Activated CD8-positive, alpha-beta memory T cell treated with anti-CD3 and anti-CD28 coated beads, Interleukin-2, amount 50 U/mL, for 24 hours (primary cell): ENCODE measurements at regions not wholly inside any gene's neighbourhood (a gene's known extent, or its start where the extent isn't known, plus 50 kb on each side); places are given as distances from the start of the nearest gene placed in this dataset.
"Not testable (repeated sequence)": the region's sequence is repeated elsewhere in the genome, so short reads cannot be mapped to it uniquely, and the experiment has no call there.

Experiments used
- DNase-seq: peaks from one replicate; pipeline ENCODE4 v3.0.0-alpha.2; 2020; ENCODE audit errors: extremely low read depth

DNA sequence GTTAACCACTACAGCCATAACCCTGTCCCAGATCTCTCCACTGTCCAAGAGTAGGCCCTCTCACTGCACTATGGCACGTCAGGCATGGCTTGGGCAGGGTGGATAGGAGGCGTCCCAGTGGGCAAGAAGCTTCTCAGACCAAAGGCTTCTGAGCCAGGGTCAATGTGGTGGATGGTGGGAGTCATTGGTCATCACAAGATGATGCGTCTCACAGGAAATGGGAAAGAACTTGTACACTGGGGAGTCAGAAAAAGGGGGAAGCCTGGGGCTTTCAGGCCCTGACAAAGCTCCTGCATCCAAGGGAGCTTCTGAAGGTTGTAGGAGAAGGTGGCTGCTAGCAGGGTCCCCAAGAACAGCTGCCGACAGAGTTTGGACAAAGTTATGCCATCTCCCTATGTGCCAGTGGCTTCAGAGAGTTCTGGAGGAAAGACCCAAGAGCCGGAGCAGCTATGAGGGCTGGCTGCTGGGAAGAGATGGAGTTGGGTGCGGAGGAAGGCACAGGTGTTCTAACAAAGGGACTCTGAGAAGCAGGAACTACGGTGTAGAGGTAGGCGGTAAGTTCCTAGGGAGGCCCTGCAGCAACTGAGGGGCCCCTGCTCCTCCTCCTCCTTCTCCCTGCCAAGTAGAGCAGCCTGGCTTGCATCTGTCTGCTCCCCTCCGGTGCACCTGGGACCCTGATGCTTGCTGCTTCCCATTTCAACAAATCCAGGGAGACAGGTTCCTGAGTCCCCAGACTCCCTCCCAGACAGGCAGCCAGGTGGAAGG lies 81.1 kb downstream of the ARL6IP4 start:
- no peak for DNase-seq

DNA sequence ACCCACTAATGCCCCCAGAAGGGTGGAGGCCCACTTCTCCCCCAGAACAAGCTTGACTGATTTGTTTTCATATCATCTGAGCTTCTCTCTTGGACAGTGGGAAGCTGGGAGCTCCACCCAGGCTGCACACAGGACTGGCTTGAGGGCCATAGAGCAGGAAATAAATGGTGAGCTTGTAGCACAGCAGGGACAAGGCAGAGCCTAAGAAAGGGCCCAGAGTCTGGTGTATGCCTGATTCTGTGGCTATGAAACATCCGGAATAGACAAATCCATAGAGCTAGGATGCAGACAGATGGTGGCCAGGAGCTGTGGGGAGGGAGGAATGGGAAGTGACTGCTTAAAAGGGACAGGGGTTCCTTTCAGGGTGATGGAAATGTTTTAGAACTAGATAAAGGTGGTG lies 79.0 kb downstream of the ARL6IP4 start:
- no peak for DNase-seq

DNA sequence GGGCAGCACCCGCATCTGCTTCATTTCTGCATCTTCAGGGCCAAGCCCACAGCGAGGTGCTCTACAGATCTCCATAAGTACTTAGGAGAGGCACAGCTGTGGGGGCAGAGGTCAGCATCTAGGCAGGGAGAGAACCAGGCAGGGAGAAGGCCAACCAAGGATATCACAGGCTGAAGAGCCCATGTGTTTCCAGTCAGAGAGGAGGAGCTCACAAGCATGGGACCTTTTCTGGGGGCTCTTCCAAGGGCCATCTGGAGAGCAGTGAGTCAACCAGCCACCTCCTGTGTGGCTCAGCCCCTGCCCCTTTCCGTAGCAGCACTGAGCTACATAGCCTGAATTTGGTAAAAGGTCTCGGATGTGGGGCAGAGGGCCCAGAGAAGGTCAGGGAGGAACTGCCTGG lies 78.5 kb downstream of the ARL6IP4 start:
- DNase-seq = no peak

DNA sequence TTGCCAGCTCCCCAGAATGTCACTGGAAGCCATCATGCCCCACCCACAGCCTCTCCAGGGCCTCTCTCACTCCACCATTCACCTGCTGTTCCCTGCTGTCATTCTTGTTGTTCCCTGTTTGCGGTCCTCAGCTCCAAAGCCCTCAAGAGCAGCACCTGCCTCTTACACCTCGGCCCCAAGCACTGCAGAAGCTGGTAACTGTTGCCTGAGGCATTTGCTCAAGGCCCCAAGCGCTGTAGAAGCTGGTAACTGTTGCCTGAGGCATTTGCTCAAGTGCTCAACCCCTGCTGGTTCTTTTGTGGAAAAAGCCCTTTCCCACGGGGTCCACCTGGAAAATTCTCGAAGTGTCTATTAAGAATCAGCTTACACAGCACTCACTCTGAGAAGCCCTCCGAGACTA lies 78.0 kb downstream of the ARL6IP4 start:
- DNase-seq = no peak

DNA sequence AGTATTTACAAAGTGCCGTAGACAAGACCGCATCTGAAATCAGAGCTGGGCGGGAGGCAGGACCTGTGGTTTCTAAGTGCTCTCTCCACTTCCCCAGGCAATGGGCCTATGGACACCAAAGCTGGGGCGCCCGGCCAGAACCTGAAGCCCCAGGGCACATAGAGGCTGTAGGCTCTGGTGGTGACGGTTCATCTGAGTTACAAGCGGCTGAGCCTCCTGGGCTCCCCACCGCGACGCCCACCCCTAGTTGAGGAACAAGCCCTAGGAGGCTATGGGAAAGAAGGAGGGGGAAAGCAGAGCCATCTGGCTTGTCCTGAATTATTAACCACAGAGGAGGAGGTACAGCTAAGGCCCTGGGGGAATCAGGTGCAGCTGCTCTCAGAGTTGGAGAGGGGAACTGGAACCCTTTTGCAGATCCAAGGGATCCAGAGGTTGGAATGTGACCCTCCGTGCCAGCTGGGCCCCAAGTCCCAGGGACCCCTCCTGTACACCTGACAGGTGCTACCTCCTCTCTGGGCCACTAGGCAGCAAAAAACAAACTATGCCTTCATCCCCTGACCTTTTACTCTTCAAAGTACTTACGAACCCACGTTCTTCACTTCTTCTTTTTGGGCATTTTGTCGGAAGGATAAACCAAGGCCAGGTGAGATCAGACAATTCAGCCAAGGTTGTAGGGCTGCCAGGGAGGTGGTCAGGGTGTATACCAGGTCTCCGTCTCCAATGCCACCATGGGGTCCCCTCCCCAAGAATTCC lies 77.2 kb downstream of the ARL6IP4 start:
- DNase-seq = no peak

DNA sequence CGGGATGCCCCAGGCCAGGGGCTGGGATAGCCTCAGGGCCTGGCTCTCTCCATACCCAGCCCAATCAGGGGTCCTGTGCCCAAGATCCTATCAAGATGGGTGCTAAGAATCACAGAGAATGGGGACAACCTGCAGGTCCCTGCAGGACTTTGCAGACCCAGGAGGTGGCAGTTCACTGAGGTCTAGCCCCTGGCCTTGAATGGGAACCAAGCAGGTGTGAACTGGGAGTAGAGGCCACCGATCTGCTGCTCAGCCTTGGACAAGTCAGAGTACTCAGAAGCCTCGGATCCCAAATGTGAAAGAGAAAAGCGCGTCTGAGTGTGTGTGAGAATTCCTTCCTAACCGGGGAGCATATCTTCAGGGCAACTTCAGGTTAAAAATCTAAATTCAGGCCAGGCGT lies 76.2 kb downstream of the ARL6IP4 start:
- no peak for DNase-seq

DNA sequence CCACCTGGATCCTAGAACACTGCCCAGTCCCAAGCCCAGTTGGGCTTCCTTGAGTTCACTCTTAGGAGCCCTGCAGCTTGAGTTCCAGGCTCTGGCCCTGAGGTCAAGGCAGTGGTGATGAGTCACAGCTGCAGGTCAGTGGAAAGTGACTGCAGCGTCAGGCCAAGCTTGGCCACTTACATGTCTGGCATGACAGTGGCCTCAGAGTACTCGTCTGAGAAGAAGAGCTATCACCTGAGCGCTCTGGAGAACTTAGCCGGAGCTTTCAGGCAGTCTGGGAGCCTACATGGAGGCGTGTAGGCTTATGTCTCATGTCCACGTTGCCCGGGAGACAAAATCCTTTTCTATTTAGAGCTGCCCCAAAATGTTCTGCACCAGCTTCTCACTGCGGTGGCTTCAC lies 75.6 kb downstream of the ARL6IP4 start:
- DNase-seq = no peak

DNA sequence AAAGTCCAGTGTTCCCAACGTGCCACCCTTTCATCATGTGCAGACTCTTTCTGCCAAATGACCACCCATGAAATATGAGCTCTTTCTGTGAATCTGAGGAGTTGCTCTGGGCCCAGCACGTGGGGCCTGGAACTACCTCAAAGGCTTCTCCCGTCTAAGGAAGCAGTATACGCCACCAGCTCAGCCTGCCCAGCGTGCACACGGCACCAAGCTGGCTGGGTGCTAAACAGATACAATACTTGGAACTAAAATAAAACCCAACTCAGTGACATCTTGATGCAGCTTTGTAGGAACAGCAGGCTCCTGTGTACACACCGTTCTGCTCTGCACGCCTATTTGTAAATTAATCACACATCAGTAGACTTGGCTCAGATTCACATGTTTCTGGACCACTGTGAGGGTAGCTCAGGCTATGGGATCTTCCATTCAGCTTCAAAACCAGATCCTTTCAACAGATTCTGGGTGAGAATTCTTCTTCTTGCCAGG lies 74.8 kb downstream of the ARL6IP4 start:
- no peak for DNase-seq

DNA sequence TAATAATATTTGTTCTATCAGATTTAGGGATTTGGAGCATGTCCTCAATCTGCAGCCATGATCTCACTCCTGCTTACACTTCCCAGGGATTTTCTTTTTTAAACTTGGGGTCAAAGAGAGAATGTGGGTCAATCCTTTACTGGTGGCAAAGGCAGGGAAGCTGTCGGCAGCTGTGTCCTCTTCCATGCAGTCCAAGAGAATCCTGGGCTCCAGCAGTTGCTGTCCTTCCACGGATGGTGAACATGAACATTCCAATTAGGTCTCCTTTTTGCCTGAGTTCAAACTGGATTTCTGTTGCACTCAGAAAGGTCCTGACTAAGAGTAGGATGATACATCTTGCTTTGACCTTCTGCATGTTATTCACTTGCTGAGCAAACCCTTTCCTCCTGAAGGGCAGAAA lies 73.9 kb downstream of the ARL6IP4 start:
- DNase-seq = no peak

DNA sequence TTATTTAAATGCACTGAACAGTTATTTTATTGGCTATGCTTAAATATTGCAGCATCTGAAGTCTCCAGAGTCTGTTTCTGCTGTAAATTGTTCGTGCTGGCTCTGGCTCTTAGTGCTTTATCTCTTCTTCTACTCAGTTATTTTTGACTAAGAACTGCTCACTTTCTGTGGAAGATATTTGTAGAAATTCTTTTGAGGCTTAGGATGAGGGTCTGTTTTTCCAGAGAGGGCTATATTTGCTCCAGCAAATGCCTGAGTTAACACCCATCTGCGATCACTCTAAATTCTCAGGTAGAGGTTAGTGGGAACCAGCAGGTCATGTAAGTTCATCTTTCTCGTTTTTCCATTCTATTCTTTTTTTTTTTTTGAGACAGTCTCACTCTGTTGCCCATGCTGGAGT lies 71.1 kb downstream of the ARL6IP4 start:
- no peak for DNase-seq

DNA sequence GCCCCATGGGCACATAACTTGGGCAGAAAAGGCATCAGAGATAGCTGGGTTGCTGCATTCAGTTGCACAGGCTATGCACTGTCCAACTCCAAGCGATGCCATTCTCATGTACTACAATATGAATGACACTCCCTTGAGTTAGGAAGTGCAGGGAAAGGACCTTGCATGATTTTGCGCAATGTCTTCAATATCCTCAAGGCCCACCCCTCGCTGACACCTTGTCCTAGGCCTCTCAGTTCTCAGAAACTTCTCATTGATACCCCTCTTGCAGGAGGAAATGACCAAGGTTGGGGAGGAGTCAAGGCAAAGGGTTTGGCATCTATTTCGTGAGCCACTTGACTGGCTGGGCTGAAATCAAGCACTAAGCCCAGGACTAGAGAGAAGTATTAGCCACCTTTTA lies 70.4 kb downstream of the ARL6IP4 start:
- DNase-seq = no peak

DNA sequence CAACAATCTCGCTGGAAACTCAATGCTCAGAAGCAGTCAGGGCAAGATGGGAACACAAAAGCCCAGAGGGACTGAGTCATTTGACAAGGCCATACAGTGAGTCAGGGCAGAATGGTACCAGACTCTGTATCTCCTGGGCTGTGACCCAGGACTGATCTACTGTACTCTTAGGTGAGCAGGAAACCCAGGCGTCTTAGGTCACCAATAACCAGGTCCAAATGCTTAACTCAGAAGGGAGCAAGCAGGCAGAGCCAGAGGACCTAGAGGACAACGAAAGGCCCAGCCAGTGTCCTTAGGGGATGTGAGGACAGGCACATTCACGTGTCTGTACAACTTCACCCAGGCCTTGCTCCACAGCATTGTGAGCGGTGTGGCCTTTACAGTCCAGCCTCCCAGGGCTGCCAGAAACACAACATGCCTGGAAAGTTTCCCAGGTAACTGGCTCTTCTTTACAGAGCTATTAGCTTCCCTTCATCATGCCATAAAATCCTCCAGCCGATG lies 69.9 kb downstream of the ARL6IP4 start:
- DNase-seq = no peak

DNA sequence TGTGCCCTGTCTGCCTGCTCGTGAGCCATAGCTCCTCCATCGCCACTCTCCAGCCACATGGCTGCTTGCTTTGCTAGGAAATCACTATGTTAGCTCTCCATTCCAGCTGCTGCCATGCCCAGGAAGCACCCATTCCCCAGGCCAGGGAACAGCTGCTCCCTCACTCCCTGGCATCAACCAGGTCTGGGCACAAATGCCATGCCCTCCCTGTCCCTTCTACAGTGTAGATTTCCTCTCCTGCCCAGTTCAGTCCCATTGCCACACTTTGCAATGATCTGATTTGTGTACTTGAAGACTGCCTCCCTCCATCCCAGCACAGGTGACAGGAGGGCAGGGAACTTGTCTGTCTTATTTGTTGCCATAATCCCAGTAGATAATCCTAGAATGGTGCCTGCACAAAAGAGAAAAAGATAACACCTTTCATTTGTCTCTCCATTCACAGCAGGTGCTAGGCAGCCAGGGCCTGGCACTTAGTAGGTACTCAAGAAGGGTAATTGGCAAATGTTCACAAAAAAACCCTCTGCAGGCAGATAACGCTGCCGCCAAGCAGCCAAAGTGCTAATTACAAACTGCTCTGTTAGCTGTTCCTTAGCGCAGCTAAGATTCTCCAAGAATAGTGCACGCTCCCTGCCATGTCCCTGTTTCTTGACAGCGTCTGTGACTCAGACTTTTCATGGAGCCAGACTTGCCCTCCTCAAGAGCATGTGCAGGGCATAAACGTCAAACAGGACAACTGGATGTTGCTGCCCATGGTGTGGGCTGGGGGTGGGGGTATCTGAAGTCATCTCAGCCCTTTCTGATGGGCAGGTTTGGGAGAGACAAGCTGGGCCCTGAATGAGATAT lies 69.1 kb downstream of the ARL6IP4 start:
- DNase-seq = no peak

DNA sequence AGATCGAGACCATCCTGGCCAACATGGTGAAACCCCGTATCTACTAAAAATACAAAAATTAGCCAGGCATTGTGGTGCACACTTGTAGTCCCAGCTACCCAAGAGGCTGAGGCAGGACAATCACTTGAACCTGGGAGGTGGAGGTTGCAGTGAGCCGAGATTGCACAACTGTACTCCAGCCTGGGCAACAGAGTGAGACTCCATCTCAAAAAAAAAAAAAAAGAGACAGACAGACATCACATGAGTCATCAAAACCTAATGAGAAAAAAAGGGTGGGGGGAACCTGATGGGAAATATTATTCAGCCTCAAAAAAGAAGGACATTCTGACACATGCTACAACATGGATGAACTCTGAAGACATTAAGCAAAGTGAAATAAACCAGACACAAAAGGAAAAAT lies 67.4 kb downstream of the ARL6IP4 start:
- not testable (repeated sequence) for DNase-seq

DNA sequence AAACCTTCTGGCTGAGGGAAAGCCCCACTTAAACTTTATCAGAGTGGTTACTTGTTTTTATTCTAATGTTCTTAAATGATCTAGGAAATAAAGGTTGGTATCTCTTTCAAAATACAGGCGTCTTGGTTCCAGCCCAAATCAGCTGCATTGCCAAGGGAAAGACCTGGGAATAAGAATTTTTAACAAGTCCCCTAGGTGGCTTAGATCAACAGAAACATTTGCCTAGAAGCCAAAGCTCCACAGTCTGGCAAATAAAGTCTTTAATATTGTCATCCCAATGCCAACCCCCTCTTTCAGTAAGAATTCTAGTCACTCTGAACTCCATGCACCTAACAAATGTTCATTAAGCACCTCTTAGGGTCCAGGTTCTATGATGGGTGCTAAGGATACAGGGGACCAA lies 66.8 kb downstream of the ARL6IP4 start:
- DNase-seq = no peak

DNA sequence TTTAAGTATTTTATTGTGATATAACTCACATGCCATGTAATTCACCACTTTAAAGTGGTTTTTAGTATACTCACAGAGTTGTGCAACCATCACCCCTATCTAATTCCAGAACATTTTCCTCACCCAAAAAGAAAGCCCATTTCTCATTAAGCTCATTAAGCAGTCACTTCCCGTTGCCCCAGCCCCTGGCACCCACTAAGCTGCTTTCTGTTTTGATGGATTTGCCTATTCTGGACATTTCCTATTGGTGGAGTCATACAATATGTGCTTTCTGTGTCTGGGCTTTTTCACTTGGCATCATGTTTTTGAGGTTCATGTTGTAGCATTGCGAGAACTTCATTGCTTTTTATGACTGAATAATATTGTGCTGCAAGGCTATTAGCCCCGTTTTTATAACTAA lies 66.0 kb downstream of the ARL6IP4 start:
- DNase-seq = no peak

DNA sequence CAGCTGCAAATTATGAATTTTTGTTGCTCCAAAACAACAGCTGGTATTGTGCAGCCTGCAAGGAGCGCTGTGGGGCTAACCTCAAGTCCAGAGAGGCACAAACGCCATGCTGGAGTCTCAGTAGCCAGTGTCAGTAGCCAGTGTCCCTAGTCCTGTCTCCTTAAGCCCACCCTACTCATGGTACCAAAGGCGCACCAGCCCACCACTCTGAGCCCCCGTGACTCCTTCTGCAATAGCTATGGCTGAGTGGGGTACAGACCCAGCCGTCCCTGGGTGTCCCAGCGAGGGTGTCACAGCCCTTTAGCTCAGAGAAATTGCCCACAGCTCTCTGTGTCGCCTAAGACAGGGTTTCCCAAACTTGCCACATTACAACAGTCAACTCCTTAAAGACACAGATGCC lies 65.2 kb downstream of the ARL6IP4 start:
- DNase-seq = no peak

DNA sequence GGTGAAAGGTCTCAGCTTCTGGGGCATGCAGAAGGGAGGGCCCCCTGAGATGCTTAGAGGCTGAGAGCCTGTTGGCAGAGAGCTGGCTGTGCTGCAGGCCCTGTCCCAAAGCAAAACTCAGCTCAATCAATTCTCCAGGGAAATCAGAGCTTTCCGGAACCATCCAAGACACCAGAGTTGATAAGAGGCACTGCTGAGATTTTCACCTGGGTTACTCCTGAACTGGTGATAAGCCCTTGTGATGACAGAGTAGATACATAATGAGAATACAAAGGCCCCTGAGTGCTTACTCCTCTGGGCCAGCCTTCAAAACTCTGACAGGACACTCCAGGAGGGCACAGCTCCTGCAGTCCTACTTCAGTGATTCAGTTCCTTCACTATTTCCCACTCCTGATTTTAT lies 63.9 kb downstream of the ARL6IP4 start:
- DNase-seq = no peak

DNA sequence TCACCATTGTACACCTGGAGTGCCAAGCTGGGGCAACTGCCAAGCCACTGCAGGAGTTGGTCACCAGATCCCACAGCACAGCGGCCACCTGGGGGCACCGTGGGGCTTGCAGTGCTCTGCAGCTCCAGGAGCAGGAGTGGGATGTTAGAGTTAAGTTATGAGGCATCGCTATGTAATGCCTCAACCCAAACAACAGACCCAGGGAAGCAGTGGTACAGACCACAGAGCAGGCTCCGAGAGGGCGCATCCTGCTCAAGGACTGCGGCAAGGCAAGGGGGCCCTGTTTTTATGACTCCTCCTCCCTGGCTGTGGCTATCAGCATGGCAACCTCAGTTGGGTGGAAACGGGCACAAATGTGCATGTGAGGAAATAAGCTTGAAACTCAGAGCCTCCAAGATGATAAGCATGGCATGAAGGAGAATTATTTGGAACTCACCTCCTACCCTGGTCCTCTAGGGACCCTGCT lies 63.1 kb downstream of the ARL6IP4 start:
- DNase-seq = peak; percentile 48

DNA sequence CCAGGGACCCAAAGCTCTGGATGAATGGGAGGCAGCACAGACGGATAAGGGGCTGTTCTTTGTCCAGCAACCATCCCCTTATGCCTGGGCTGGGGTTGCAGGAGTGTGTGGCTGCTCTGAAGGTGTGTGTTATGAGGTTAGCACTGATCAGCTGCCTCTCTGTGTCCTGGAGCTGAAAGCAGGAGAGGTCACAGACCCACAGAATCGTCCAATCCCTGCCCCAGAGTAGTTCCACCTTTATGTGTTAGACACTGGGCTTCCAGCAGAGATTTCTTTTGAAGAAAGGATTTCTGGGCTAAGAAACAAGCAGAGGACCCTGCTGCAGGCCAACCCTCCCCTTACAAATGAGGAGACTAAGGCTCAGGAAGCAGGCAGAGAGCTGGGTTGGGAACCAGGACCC lies 62.4 kb downstream of the ARL6IP4 start:
- no peak for DNase-seq

DNA sequence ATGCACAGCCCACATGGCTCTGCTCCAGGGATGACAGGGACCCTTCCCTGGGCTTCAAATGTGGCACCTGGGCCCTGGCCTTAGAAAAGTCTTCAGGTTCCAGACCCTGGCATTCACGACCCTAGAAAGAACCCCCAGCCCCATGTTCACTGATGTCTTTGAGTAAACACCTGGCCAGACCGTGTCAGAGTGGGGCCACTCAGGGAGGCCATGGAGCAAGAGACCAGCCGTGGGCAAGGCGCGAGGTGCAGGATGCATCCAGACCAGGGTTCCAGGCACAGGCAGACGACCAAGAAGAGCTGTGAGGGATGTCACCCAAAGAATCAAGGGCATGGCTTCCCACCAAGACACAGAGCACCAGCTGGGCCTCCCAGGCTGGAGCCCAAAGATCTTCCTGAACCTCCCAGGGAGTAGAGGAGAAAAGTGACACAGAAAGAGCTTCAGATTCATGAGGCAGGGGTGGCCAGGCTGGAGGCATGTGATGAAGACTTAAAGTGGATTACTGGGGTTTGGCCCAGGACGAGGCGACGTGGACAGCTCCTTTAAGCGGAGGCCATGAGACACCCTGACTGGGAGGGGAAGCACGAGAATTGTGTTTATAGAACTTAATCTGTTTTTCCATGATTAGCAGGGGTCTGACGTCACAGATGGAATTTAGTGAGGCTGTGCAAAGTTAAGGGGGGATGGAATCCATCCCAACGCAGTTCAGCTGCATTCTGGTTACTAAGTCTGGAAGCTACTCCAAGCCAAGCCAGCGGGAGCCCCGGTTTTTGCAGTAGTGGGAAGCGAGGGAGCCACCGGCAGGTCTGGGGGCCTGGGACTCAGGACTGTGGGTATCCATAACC lies 61.6 kb downstream of the ARL6IP4 start:
- no peak for DNase-seq
